Liver (tissue), 8 donors: ENCODE measurements at regions not wholly inside any gene's neighbourhood (a gene's known extent, or its start where the extent isn't known, plus 50 kb on each side); places are given as distances from the start of the nearest gene placed in this dataset.

Experiments
- DNase-seq: peaks from one replicate; pipeline ENCODE4 v3.0.0-alpha.2; 2017; ENCODE audit warnings: low spot score
- H3K27ac ChIP-seq, 2 donors: one replicate each; pipeline ENCODE4 v1.7.0; 2013; ENCODE audit warnings: inconsistent platforms in 2 of 2, low read length in 2 of 2, control low read depth in 1 of 2, low read depth in 1 of 2, mild to moderate bottlenecking in 1 of 2
- H3K27me3 ChIP-seq, 4 donors: one replicate each; pipeline versions ENCODE4 v1.6.1 to v1.7.0; 2013; ENCODE audit warnings: low read length in 3 of 4, inconsistent platforms in 1 of 4, mild to moderate bottlenecking in 1 of 4, moderate library complexity in 1 of 4; ENCODE audit not compliant: control insufficient read depth in 4 of 4, insufficient read depth in 4 of 4
- H3K36me3 ChIP-seq, 4 donors: one replicate each; pipeline versions ENCODE4 v1.6.1 to v1.7.0; 2013; ENCODE audit warnings: low read length in 3 of 4, mild to moderate bottlenecking in 3 of 4, low read depth in 1 of 4, moderate library complexity in 1 of 4; ENCODE audit not compliant: control insufficient read depth in 4 of 4, insufficient read depth in 3 of 4
- H3K4me1 ChIP-seq, 4 donors: one replicate each; pipeline versions ENCODE4 v1.6.1 to v1.7.0; 2013; ENCODE audit warnings: low read length in 3 of 4, mild to moderate bottlenecking in 3 of 4, moderate library complexity in 1 of 4; ENCODE audit not compliant: control insufficient read depth in 4 of 4, insufficient read depth in 4 of 4
- H3K4me3 ChIP-seq, 3 donors: one replicate each; pipeline versions ENCODE4 v1.6.1 to v1.7.0; 2013; ENCODE audit warnings: low read length in 3 of 3, control low read depth in 1 of 3, low read depth in 1 of 3, mild to moderate bottlenecking in 1 of 3
- H3K9ac ChIP-seq, 2 donors: one replicate each; pipeline ENCODE4 v1.7.0; 2013; ENCODE audit warnings: low read length in 2 of 2, mild to moderate bottlenecking in 2 of 2, moderate library complexity in 2 of 2, control low read depth in 1 of 2, low read depth in 1 of 2
- H3K9me3 ChIP-seq, 4 donors: one replicate each; pipeline versions ENCODE4 v1.6.1 to v1.7.0; 2013; ENCODE audit warnings: low read length in 3 of 4; ENCODE audit not compliant: control insufficient read depth in 4 of 4
- ATF3 ChIP-seq: IDR thresholded peaks from 2 replicates; pipeline ENCODE4 v1.6.1; 2016; ENCODE audit warnings: antibody characterized with exemption
- CTCF ChIP-seq: fragments of 150-350 bp; IDR thresholded peaks from 2 replicates; pipeline ENCODE4 v1.5.1; 2017; ENCODE audit warnings: improper control_type of control experiment, low read depth, low read length; ENCODE audit not compliant: missing input control
- EGR1 ChIP-seq, 2 donors: IDR thresholded peaks; 2 replicates each; pipeline ENCODE4 v1.6.1; 2016 to 2018; ENCODE audit warnings: antibody characterized with exemption in 2 of 2, low read depth in 2 of 2
- FOXA1 ChIP-seq: IDR thresholded peaks from 2 replicates; pipeline ENCODE4 v1.6.1; 2016; ENCODE audit warnings: antibody characterized with exemption
- FOXA2 ChIP-seq: IDR thresholded peaks from 2 replicates; pipeline ENCODE4 v1.6.1; 2016; ENCODE audit warnings: antibody characterized with exemption
- GABPA ChIP-seq, 2 donors: IDR thresholded peaks in 1 of 2; conservative IDR thresholded peaks in 1 of 2; 2 replicates each; pipeline ENCODE4 v1.6.1; 2016; ENCODE audit warnings: antibody characterized with exemption in 2 of 2, mild to moderate bottlenecking in 1 of 2, moderate library complexity in 1 of 2
- HNF4A ChIP-seq, 2 donors: conservative IDR thresholded peaks; 2 replicates each; pipeline ENCODE4 v1.6.1; 2016; ENCODE audit warnings: antibody characterized with exemption in 2 of 2, mild to moderate bottlenecking in 2 of 2
- HNF4G ChIP-seq: IDR thresholded peaks from 2 replicates; pipeline ENCODE4 v1.6.1; 2016; ENCODE audit warnings: antibody characterized with exemption
- JUND ChIP-seq, 2 donors: IDR thresholded peaks; 2 replicates each; pipeline ENCODE4 v1.6.1; 2016; ENCODE audit warnings: antibody characterized with exemption in 2 of 2
- MAX ChIP-seq: IDR thresholded peaks from 2 replicates; pipeline ENCODE4 v1.6.1; 2016; ENCODE audit warnings: antibody characterized with exemption
- RAD21 ChIP-seq, 2 donors: IDR thresholded peaks; 2 replicates each; pipeline ENCODE4 v1.6.1; 2016; ENCODE audit warnings: antibody characterized with exemption in 2 of 2, mild to moderate bottlenecking in 2 of 2
- REST ChIP-seq: IDR thresholded peaks from 2 replicates; pipeline ENCODE4 v1.6.1; 2016; ENCODE audit warnings: antibody characterized with exemption, mild to moderate bottlenecking
- RXRA ChIP-seq, 2 donors: IDR thresholded peaks; 2 replicates each; pipeline ENCODE4 v1.6.1; 2017 to 2018; ENCODE audit warnings: antibody characterized with exemption in 2 of 2, mild to moderate bottlenecking in 1 of 2
- SP1 ChIP-seq: IDR thresholded peaks from 2 replicates; pipeline ENCODE4 v1.6.1; 2018; ENCODE audit warnings: antibody characterized with exemption, mild to moderate bottlenecking
- TAF1 ChIP-seq: conservative IDR thresholded peaks from 2 replicates; pipeline ENCODE4 v1.6.1; 2016; ENCODE audit warnings: antibody characterized with exemption, mild to moderate bottlenecking
- YY1 ChIP-seq: IDR thresholded peaks from 2 replicates; pipeline ENCODE4 v1.6.1; 2016; ENCODE audit warnings: antibody characterized with exemption, mild to moderate bottlenecking
- ZBTB33 ChIP-seq: IDR thresholded peaks from 2 replicates; pipeline ENCODE4 v1.6.1; 2016; ENCODE audit warnings: antibody characterized with exemption
- WGBS: extraction: QIAGEN DNeasy Blood & Tissue Kit; methylation state at CpG from one replicate; pipeline ENCODE4 v1.1.7; 2013; 5-methylcytosine and 5-hydroxymethylcytosine counted together
- donor health status: healthy.
- donor health status: healthy.
- donor health status: healthy.
- donor health status: healthy.
- donor health status: healthy.

- H3K27me3 ChIP-seq, result no peaks in the 10 kb centered on the region
- H3K9ac ChIP-seq, result no peak overlapping the region
- H3K9me3 ChIP-seq, result no peaks in the 10 kb centered on the region
- no peak for TF ChIP-seq ATF3
- TF ChIP-seq TAF1, result no peak
- no peak for TF ChIP-seq ZBTB33
- no peak for TF ChIP-seq REST
- no peak for TF ChIP-seq FOXA1
- TF ChIP-seq GABPA (IDR thresholded peaks at IDR 0.05 in 1 of 2, conservative IDR thresholded peaks at IDR 0.05 in 1 of 2), result no peak
- TF ChIP-seq JUND (IDR thresholded peaks at IDR 0.05), result no peak
- TF ChIP-seq HNF4G, result no peak
- no peak for TF ChIP-seq HNF4A (conservative IDR thresholded peaks at IDR 0.05)
- no peak for TF ChIP-seq MAX
- TF ChIP-seq YY1, result no peak
- no peak for TF ChIP-seq SP1
- no peak for TF ChIP-seq FOXA2
- no peak for TF ChIP-seq CTCF
- TF ChIP-seq RXRA (IDR thresholded peaks at IDR 0.05), result no peak
- no peaks in the 10 kb centered on the region for H3K36me3 ChIP-seq
- no peaks in the 10 kb centered on the region for H3K4me1 ChIP-seq
- 71% methylated on average over 1 of the region's 1 CpG for WGBS
- no peak overlapping the region for H3K4me3 ChIP-seq
- no peak overlapping the region for H3K27ac ChIP-seq
- no peak for DNase-seq
Observed at GRCh38 chr2:136290326-136290725, 172.4 kb upstream of the CXCR4 start.

GRCh38 chr2:136288249-136288648 is 170.3 kb upstream of the CXCR4 start:
- WGBS, result 82% methylated on average over 6 of the region's 6 CpGs
- Histone ChIP-seq H3K36me3 (no peaks in the 10 kb centered on the region), H3K9ac (no peak overlapping the region), H3K27me3 (no peaks in the 10 kb centered on the region), H3K4me1 (no peaks in the 10 kb centered on the region), H3K27ac (no peak overlapping the region), H3K4me3 (no peak overlapping the region), H3K9me3 (no peaks in the 10 kb centered on the region)
- DNase-seq, result no peak
- TF ChIP-seq JUND (IDR thresholded peaks at IDR 0.05) (no peak), FOXA1 (no peak), RAD21 (IDR thresholded peaks at IDR 0.05) (no peak), ZBTB33 (no peak), EGR1 (IDR thresholded peaks at IDR 0.05; ENCODE audit: low read depth in 2 of 2) (no peak), ATF3 (no peak), TAF1 (no peak), GABPA (IDR thresholded peaks at IDR 0.05 in 1 of 2, conservative IDR thresholded peaks at IDR 0.05 in 1 of 2) (no peak), SP1 (no peak), FOXA2 (no peak), YY1 (no peak), CTCF (no peak), MAX (no peak)
